Testis (tissue), 2 donors: ENCODE measurements at regions not wholly inside any gene's neighbourhood (a gene's known extent, or its start where the extent isn't known, plus 50 kb on each side); places are given as distances from the start of the nearest gene placed in this dataset.

Experiments used
- DNase-seq: peaks from one replicate; pipeline ENCODE4 v3.0.0-alpha.2; 2019
- H3K27ac ChIP-seq, 2 donors: fragments of 200-600 bp; sonication (generic); one replicate each; pipeline ENCODE4 v1.5.1; 2019
- H3K27me3 ChIP-seq: fragments of 200-600 bp; sonication (generic); one replicate; pipeline ENCODE4 v1.5.1; 2019
- H3K36me3 ChIP-seq: fragments of 200-600 bp; sonication (generic); one replicate; pipeline ENCODE4 v1.5.1; 2017; ENCODE audit warnings: low read depth; ENCODE audit errors: missing control alignments
- H3K4me1 ChIP-seq: fragments of 200-600 bp; sonication (generic); one replicate; pipeline ENCODE4 v1.5.1; 2019
- H3K4me3 ChIP-seq, 2 donors: fragments of 200-600 bp; sonication (generic); one replicate each; pipeline ENCODE4 v1.5.1; 2017 to 2019
- H3K9me3 ChIP-seq: fragments of 200-600 bp; sonication (generic); one replicate; pipeline ENCODE4 v1.5.1; 2017
- POLR2A ChIP-seq: fragments of 450-650 bp; IDR thresholded peaks from one replicate; pipeline ENCODE4 v1.6.1; 2017; ENCODE audit warnings: antibody characterized with exemption, mild to moderate bottlenecking, moderate library complexity
- WGBS, 2 donors: methylation state at CpG; one replicate each; pipeline ENCODE4 v1.1.5; 2018; 5-methylcytosine and 5-hydroxymethylcytosine counted together
- intact Hi-C: fragments of 100-400 bp; cut with DNase I; formaldehyde crosslinking; loops from one replicate; pipeline ENCODE4 v1.15.1; 2023; ENCODE audit warnings: low total_unique reads
- TF ChIP-seq, protein P1 (sequence below), 3 experiments: fragments of 450-650 bp in 2 of 3; fragments of 200-600 bp in 1 of 3; sonication (generic) in 1 of 3; IDR thresholded peaks; one replicate each; pipeline ENCODE4 v1.5.1; 2016 to 2019; ENCODE audit warnings: antibody characterized with exemption in 3 of 3, mild to moderate bottlenecking in 2 of 3, moderate library complexity in 1 of 3

- no peak overlapping the region for H3K4me3 ChIP-seq
- no peaks in the 10 kb centered on the region for H3K9me3 ChIP-seq
- H3K27me3 ChIP-seq = no peaks in the 10 kb centered on the region
- peaks cover 11% of the 10 kb centered on the region for H3K4me1 ChIP-seq
- intact Hi-C loops = no loop called here
- TF ChIP-seq POLR2A = no peak
- TF ChIP-seq, protein P1, sequence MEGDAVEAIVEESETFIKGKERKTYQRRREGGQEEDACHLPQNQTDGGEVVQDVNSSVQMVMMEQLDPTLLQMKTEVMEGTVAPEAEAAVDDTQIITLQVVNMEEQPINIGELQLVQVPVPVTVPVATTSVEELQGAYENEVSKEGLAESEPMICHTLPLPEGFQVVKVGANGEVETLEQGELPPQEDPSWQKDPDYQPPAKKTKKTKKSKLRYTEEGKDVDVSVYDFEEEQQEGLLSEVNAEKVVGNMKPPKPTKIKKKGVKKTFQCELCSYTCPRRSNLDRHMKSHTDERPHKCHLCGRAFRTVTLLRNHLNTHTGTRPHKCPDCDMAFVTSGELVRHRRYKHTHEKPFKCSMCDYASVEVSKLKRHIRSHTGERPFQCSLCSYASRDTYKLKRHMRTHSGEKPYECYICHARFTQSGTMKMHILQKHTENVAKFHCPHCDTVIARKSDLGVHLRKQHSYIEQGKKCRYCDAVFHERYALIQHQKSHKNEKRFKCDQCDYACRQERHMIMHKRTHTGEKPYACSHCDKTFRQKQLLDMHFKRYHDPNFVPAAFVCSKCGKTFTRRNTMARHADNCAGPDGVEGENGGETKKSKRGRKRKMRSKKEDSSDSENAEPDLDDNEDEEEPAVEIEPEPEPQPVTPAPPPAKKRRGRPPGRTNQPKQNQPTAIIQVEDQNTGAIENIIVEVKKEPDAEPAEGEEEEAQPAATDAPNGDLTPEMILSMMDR (IDR thresholded peaks at IDR 0.05) = no peak
- DNase-seq = no peak
- H3K36me3 ChIP-seq = no peaks in the 10 kb centered on the region
- H3K27ac ChIP-seq = no peak overlapping the region
- 95 to 96% methylated on average over 17 to 26 of the region's 26 CpGs for WGBS, 2 donors
Observed at GRCh38 chr2:2566396-2567323, 235.6 kb upstream of the MYT1L start.

DNA sequence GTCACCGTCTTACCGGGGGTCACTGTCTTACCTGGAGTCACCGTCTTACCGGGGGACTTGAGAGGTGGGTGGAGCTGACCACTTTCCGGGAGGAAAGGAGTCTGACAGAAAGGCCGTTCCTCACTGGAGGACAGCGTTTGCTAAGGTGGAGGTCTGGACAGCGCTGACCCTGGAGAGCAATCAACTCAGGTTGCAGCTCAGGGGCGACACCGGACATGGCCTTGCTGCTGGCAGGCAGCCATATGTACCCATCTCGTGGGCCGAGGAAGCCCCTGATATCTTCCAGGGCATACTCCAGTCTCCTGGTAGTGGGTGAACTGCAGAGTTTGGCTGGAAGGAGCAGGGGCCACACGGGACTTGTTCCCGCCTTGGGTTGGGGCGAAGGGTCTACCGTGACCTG is 234.6 kb upstream of the MYT1L start:
- DNase-seq = no peak
- H3K36me3 ChIP-seq = no peaks in the 10 kb centered on the region
- no peaks in the 10 kb centered on the region for H3K27me3 ChIP-seq
- 91 to 96% methylated on average over 6 to 16 of the region's 16 CpGs for WGBS, 2 donors
- H3K4me3 ChIP-seq = no peak overlapping the region
- no peaks in the 10 kb centered on the region for H3K9me3 ChIP-seq
- H3K4me1 ChIP-seq = peaks cover 11% of the 10 kb centered on the region
- TF ChIP-seq, protein P1 (IDR thresholded peaks at IDR 0.05) = no peak
- TF ChIP-seq POLR2A = no peak
- intact Hi-C loops = no loop called here
- no peak overlapping the region for H3K27ac ChIP-seq

DNA sequence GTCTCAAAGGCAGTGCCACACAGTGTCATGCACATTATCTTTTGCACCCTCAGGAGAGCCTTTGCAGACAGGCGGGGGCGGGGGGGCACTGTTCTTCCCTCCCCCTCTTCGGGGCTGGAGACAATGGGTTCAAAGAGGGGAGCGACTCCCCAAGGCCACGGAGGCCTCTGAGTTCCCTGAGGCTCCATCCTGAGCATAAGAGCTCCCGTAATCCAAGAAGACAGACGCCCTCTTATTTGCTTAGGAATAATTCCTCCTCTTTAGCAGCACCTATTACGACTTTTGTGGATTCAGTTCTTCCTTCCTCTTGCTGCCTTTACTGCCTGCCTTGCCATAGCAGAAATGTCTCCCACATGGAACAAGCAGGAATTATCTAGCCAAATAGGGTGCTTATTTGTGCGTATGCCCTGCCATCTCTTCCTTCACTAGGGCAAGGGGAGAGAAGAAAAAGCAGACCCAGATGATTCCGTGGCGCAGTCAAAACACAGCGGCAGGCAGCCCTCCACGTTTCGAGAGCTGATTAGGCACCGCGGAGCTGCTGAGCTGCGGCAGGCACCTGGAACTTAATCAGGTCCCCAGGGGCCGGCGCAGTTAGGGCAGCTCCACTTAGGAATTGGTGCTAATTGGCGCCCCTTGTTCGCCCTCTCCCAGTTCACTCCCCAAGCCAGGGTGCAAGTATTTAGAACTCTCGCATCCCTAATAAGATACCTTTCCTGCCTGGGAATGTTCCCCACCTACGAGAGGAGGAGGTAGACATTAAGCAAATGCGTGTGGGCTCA is 233.4 kb upstream of the MYT1L start:
- peak; percentile 25 for DNase-seq
- no peak for TF ChIP-seq POLR2A
- TF ChIP-seq, protein P1 (IDR thresholded peaks at IDR 0.05) = no peak
- H3K4me3 ChIP-seq = no peak overlapping the region
- peaks cover 11% of the 10 kb centered on the region for H3K4me1 ChIP-seq
- intact Hi-C loops = no loop called here
- H3K27me3 ChIP-seq = no peaks in the 10 kb centered on the region
- no peak overlapping the region for H3K27ac ChIP-seq
- 49 to 50% methylated on average over 24 of the region's 24 CpGs for WGBS, 2 donors
- H3K9me3 ChIP-seq = no peaks in the 10 kb centered on the region
- no peaks in the 10 kb centered on the region for H3K36me3 ChIP-seq

GRCh38 chr2:2563309-2563860 is 232.3 kb upstream of the MYT1L start:
- Histone ChIP-seq H3K4me1 (peaks cover 11% of the 10 kb centered on the region), H3K27me3 (no peaks in the 10 kb centered on the region), H3K36me3 (no peaks in the 10 kb centered on the region), H3K27ac (no peak overlapping the region), H3K9me3 (no peaks in the 10 kb centered on the region), H3K4me3 (no peak overlapping the region)
- TF ChIP-seq, protein P1 (IDR thresholded peaks at IDR 0.05) = no peak
- TF ChIP-seq POLR2A = no peak
- WGBS, 2 donors = 78 to 87% methylated on average over 8 of the region's 8 CpGs
- no peak for DNase-seq
- intact Hi-C loops = no loop called here
